ENCODE measurements at regions not wholly inside any gene's neighbourhood (a gene's known extent, or its start where the extent isn't known, plus 50 kb on each side); places are given as distances from the start of the nearest gene placed in this dataset.

GRCh38 chr3:28080716-28081115 is 160.7 kb upstream of the CMC1 start:
- TF ChIP-seq CTCF (IDR thresholded peaks at IDR 0.05), result no peak
- TF ChIP-seq EZH2 (IDR thresholded peaks at IDR 0.05), result no peak
